ENCODE measurements at regions not wholly inside any gene's neighbourhood (a gene's known extent, or its start where the extent isn't known, plus 50 kb on each side); places are given as distances from the start of the nearest gene placed in this dataset.
"Not testable (repeated sequence)": the region's sequence is repeated elsewhere in the genome, so short reads cannot be mapped to it uniquely, and the experiment has no call there.

GRCh38 chr12:105887131-105887530 lies 251.6 kb downstream of the NUAK1 start:
- Histone ChIP-seq H3K27me3 (no peaks in the 10 kb centered on the region), H3K9me3 (peaks cover 0 to 5% (median 0%) of the 10 kb centered on the region in 3 donors), H3K27ac (no peak overlapping the region), H3K4me3 (no peak overlapping the region), H3K36me3 (no peaks in the 10 kb centered on the region), H3K4me1 (no peaks in the 10 kb centered on the region)
- no peak for ATAC-seq
- WGBS, 2 donors (ENCODE audit: low coverage in 1 of 2): 82 to 85% methylated on average over 3 of the region's 3 CpGs
- TF ChIP-seq POLR2AphosphoS5 (IDR thresholded peaks at IDR 0.05) (no peak), CTCF (IDR thresholded peaks at IDR 0.05) (no peak), EP300 (IDR thresholded peaks at IDR 0.05) (no peak), POLR2A (IDR thresholded peaks at IDR 0.05) (no peak)

- no peak overlapping the region for H3K4me3 ChIP-seq
- TF ChIP-seq EP300 (IDR thresholded peaks at IDR 0.05) (no peak), CTCF (IDR thresholded peaks at IDR 0.05) (no peak), POLR2AphosphoS5 (IDR thresholded peaks at IDR 0.05) (no peak), POLR2A (IDR thresholded peaks at IDR 0.05) (no peak)
- WGBS, 2 donors (ENCODE audit: low coverage in 1 of 2): 51 to 65% methylated on average over 4 of the region's 4 CpGs
- no peaks in the 10 kb centered on the region for H3K4me1 ChIP-seq
- peaks cover 0 to 5% (median 0%) of the 10 kb centered on the region in 3 donors for H3K9me3 ChIP-seq
- ATAC-seq: no peak
- no peaks in the 10 kb centered on the region for H3K27me3 ChIP-seq
- no peak overlapping the region for H3K27ac ChIP-seq
- no peaks in the 10 kb centered on the region for H3K36me3 ChIP-seq
Measured at GRCh38 chr12:105888696-105889095, 250.1 kb downstream of the NUAK1 start.

GRCh38 chr12:105892362-105892910 lies 246.3 kb downstream of the NUAK1 start:
- Histone ChIP-seq H3K36me3 (no peaks in the 10 kb centered on the region), H3K27ac (no peak overlapping the region), H3K9me3 (peaks cover 0 to 5% (median 0%) of the 10 kb centered on the region in 3 donors), H3K4me3 (no peak overlapping the region), H3K27me3 (no peaks in the 10 kb centered on the region), H3K4me1 (no peaks in the 10 kb centered on the region)
- no peak for ATAC-seq
- WGBS, 2 donors (ENCODE audit: low coverage in 1 of 2): 83 to 85% methylated on average over 3 to 4 of the region's 4 CpGs
- TF ChIP-seq CTCF (IDR thresholded peaks at IDR 0.05) (no peak), POLR2A (IDR thresholded peaks at IDR 0.05) (no peak), EP300 (IDR thresholded peaks at IDR 0.05) (no peak), POLR2AphosphoS5 (IDR thresholded peaks at IDR 0.05) (no peak)

- not testable (repeated sequence) for ATAC-seq, H3K36me3 ChIP-seq
Measured at GRCh38 chr12:105895197-105895832, 243.4 kb downstream of the NUAK1 start.

GRCh38 chr12:105897311-105897725 lies 241.4 kb downstream of the NUAK1 start:
- Histone ChIP-seq H3K36me3 (no peaks in the 10 kb centered on the region), H3K27me3 (no peaks in the 10 kb centered on the region), H3K9me3 (no peaks in the 10 kb centered on the region), H3K27ac (no peak overlapping the region), H3K4me1 (no peaks in the 10 kb centered on the region), H3K4me3 (no peak overlapping the region)
- ATAC-seq: no peak
- WGBS, 2 donors (ENCODE audit: low coverage in 1 of 2): 75 to 78% methylated on average over 1 of the region's 1 CpG
- TF ChIP-seq EP300 (IDR thresholded peaks at IDR 0.05): no peak
- TF ChIP-seq POLR2A (IDR thresholded peaks at IDR 0.05): no peak
- TF ChIP-seq POLR2AphosphoS5 (IDR thresholded peaks at IDR 0.05): no peak
- no peak for TF ChIP-seq CTCF (IDR thresholded peaks at IDR 0.05)

More at GRCh38 chr12:105895197-105895832, 243.4 kb downstream of the NUAK1 start:
- not testable (repeated sequence) for H3K4me1 ChIP-seq, H3K9me3 ChIP-seq, H3K4me3 ChIP-seq, H3K27ac ChIP-seq, H3K27me3 ChIP-seq
- WGBS, 2 donors (ENCODE audit: low coverage in 1 of 2): 76 to 93% methylated on average over 4 to 10 of the region's 10 CpGs

DNA sequence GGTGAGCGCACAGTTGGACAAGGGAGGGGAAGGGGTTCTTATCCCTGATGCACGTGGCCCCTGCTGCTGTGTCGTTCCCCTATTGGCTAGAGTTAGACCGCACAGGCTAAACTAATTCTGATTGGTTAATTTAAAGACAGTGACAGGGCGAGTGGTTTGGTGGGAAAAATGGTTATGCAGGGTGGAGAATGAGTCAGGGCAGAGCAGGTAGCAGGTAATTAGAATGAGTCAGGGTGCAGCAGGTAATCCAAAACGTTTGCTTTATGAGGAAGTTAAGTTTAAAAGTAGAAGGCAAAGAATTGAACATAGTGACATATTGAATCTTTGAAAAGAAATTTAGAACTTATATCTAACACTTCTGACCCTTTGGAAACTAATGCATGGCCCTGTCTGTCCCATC lies 240.5 kb downstream of the NUAK1 start:
- not testable (repeated sequence) for H3K4me1 ChIP-seq, H3K27me3 ChIP-seq, H3K27ac ChIP-seq, H3K9me3 ChIP-seq, ATAC-seq, H3K4me3 ChIP-seq, H3K36me3 ChIP-seq
- WGBS, 2 donors (ENCODE audit: low coverage in 1 of 2): 77 to 78% methylated on average over 5 to 6 of the region's 6 CpGs
